KOPT-K1 (cell line): ENCODE measurements at regions not wholly inside any gene's neighbourhood (a gene's known extent, or its start where the extent isn't known, plus 50 kb on each side); places are given as distances from the start of the nearest gene placed in this dataset.
"Not testable (repeated sequence)": the region's sequence is repeated elsewhere in the genome, so short reads cannot be mapped to it uniquely, and the experiment has no call there.

Source experiments
- H3K27ac ChIP-seq: fragments of 200-600 bp; sonication (generic); 2 replicates; pipeline ENCODE4 v1.5.1; 2016; ENCODE audit warnings: antibody characterized with exemption, mild to moderate bottlenecking, low read depth, low read length; ENCODE audit not compliant: poor library complexity, severe bottlenecking
- H3K36me3 ChIP-seq: fragments of 200-600 bp; sonication (generic); 2 replicates; pipeline ENCODE4 v1.5.1; 2017; ENCODE audit warnings: antibody characterized with exemption, mild to moderate bottlenecking, low read length, moderate library complexity; ENCODE audit not compliant: insufficient read depth
- H3K9me3 ChIP-seq: fragments of 200-600 bp; sonication (generic); 2 replicates; pipeline ENCODE4 v1.5.1; 2017; ENCODE audit warnings: antibody characterized with exemption, low read length, mild to moderate bottlenecking; ENCODE audit not compliant: insufficient read depth, poor library complexity, severe bottlenecking

DNA sequence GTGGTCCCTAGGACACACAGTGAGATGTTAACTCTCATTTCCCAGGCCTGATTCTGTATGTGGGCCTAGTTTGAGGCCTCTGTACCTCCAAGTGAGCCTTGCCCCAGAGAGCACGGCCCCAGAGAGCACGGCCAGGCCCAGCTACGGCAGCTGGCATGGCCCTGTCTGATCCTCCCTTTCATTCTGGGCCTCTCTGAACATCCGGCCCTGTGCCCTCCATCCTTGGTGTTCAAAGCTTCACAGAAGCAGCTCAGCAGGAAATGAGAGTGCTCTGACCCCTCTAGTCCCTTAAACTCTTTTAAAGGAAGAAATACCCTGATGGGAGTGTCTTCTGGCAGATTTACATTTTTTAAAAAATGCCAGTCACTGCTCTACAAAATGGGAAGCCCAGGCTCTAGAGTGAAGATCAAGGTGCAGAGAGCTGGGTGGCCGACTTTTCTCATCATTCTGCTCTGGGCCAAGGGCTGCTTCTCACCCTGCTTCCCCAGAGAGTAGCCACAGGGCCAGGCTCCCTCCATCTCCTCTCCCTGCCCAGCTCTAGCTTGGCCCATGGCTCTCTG is 171.9 kb downstream of the RPS24 start:
- no peaks in the 10 kb centered on the region for H3K36me3 ChIP-seq
- peak overlapping the region; percentile 36 for H3K27ac ChIP-seq
- no peaks in the 10 kb centered on the region for H3K9me3 ChIP-seq

DNA sequence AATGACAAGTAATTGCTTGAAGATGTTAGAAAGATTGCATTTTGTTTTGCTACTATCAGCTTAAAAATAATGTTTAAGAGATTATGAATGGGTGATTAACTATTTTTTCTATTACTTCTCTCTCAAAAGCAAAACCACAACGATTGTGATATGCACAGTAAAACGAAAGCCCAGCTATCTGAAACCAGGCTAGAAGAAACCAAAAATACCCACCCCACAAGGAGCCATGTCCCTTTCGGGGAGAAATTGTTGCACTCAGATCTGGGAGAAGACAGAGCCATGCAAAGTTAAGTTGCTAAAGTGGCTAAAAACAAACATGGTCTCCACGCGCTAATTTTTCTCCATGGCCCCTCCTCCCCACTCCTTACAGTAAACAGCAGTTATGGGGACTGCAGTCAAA is 173.6 kb downstream of the RPS24 start:
- Histone ChIP-seq H3K27ac (no peak overlapping the region), H3K36me3 (no peaks in the 10 kb centered on the region), H3K9me3 (no peaks in the 10 kb centered on the region)

DNA sequence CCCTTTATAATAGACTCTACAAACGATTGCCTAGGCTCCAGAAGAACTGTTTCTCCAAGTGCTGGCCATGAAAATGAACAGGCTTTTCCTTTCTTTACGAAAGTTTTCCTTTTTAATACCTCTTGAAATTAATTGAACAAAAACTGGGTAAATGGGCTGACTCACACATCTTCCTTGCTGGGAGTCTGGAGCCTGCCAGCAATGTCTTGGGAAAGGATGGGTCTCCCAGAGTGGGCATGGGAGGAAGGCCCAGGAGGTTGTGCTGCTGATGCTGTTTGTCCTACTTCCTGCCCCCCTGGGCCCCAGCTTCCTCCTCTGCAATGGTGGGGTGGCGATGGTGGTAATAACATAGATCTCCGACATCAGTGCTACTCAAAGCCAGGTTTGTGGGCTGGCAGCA is 174.1 kb downstream of the RPS24 start:
- no peaks in the 10 kb centered on the region for H3K9me3 ChIP-seq
- H3K36me3 ChIP-seq: no peaks in the 10 kb centered on the region
- H3K27ac ChIP-seq: no peak overlapping the region

DNA sequence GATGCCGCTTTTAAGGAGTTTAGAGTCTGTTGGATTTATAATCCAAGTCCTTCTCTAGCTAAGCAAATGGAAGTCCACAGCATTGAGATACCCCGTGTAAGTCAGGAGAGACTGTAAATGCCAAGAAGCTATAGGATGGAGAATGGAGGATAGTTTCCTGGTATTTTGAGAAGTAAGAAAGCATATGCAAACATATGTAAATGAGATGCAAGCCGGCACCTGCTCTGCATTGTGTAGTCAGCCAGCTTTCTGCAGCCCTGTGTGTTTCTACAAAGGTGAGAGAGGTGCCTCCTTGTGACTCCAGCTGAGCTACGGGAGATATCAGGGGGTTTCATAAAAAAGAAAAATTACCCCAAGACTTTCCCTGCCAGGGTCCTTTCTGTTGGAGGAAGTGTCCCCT is 176.3 kb downstream of the RPS24 start:
- H3K9me3 ChIP-seq: no peaks in the 10 kb centered on the region
- no peaks in the 10 kb centered on the region for H3K36me3 ChIP-seq
- H3K27ac ChIP-seq: no peak overlapping the region

DNA sequence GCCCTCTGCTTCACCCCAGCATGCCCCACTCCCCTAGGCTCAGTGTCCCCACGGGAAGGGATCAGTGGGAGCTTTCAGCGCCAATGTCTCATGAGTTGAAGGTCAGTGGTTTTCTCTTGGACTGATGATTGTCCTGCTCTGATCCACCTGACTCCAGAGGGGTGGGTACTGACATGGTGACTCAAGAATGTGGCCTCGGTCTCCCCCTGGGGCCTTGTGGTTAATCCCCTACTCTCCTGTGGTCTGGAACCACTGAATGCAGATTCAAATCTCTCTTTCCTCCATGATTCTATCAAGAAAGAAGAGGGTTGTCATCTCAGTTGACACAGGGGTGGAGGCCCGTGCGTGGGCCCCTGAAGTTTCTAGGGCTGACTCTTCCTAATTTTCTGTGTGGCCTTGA is 176.9 kb downstream of the RPS24 start:
- Histone ChIP-seq H3K36me3 (no peaks in the 10 kb centered on the region), H3K9me3 (no peaks in the 10 kb centered on the region), H3K27ac (no peak overlapping the region)

DNA sequence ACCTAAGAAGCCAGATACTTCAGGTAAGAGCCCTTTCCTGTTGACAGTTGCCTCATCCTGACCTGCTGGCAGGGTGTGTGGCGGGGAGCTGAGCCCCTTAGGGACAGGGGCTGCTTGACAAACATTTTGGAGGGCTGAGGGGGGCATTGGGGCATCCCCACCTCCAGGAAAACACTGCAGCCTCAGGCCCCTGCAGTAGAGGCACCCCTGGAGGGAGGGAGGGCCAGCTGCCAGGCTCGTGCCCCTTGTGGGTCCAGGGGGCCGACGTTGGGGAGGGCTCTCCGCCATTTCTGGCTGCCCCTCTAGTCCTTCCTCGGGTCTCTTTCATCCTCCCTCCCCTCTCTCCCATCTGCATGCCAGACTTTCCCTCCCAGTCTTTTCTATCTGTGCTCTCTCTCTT is 177.3 kb downstream of the RPS24 start:
- Histone ChIP-seq H3K36me3 (no peaks in the 10 kb centered on the region), H3K9me3 (no peaks in the 10 kb centered on the region), H3K27ac (no peak overlapping the region)

DNA sequence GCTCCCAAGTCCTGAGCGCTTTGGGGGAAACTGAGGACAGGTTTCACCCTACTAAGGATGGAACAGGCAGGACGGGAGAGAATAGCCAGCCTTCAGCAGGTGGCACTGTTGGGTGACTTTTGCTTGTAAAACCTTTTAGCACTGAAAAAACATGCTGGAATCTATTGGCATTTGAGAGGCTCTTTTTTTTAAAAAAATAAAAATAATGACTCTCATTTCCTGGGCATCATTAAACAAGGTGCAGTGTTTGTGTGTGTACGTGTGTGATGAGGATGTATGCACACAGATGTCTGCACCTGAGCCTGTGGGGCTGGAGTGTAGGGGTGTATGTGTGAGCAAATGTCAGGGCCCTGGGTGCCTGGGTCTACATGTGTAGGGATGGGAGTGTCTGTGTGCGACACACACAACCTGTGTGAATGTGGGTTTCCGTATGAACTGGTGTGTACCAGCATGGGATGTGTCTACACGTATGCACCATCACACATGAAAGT is 177.9 kb downstream of the RPS24 start:
- Histone ChIP-seq H3K27ac (no peak overlapping the region), H3K9me3 (no peaks in the 10 kb centered on the region), H3K36me3 (no peaks in the 10 kb centered on the region)

DNA sequence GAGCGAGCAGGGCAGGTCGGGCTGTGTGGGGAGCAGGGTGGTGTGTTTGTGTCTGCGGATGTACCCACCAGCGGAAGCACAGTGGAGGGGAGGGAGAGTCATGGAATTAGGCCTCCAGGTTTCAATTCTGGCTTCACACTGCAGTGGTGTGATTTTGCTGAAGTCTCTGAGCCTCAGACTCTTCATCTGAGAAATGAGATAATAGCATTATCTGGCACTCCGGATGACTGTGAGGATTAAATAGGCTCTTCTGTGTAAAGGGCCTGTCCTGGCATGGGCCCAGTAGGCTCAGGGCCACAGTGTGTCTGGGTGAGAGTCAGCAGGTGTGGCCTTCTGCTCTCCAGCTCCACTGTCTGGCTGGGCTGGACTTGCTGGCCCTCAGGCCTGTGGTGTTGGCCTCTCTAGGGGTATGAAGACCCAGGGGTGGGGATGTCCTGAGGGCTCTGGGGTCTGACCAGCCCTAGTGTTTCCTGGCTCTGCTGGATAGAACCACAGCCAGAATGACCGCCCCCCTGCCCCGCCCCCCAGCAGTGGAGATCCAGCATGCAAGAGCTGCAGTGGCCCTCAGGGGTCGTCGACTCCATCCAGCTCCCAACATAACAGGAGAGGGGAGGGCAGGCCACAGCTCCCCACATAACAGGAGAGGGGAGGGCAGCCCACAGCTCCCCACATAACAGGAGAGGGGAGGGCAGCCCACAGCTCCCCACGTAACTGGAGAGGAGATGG is 178.6 kb downstream of the RPS24 start:
- H3K9me3 ChIP-seq: no peaks in the 10 kb centered on the region
- H3K27ac ChIP-seq: no peak overlapping the region
- H3K36me3 ChIP-seq: no peaks in the 10 kb centered on the region

DNA sequence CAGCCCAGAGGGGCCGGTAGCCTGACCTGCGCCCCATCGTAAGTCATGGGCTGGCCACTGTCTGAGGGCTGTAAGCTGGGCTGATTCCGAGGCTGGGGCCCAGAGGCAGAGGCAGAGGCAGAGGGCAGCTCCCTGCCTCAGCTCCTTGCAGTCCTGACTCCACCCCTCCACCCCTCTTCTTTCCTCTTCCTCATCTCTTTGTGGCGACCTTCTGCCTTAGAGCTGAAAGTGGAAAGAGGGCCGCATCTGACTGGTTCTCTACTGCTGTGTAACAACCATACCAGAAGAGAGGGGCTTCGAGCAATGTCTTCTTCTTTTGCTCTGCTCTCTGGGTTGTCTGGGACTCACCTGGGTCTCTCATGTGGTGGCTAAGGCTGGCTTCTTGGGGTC is 179.1 kb downstream of the RPS24 start:
- Histone ChIP-seq H3K36me3 (no peaks in the 10 kb centered on the region), H3K9me3 (no peaks in the 10 kb centered on the region), H3K27ac (no peak overlapping the region)

DNA sequence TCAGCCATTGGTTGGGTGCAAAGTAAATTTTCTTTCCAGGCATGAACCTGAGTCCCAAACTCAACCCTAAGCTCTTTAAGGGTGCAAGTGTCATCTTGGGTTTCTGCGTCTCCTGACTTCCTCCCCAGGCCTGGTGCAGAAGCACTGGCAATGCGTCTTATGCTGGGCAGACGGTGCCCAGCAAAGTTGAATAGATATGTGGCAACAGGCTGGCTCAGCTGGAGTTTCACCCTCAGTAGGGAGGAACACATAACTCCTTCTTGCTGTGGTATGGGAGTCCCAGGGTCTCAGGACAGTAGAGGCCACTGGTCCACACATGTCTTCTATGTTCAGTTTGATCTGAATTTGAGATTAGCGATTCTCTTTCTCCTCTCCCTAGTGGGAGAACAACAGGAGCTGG is 181.3 kb downstream of the RPS24 start:
- no peak overlapping the region for H3K27ac ChIP-seq
- H3K9me3 ChIP-seq: peaks cover 3% of the 10 kb centered on the region
- no peaks in the 10 kb centered on the region for H3K36me3 ChIP-seq

DNA sequence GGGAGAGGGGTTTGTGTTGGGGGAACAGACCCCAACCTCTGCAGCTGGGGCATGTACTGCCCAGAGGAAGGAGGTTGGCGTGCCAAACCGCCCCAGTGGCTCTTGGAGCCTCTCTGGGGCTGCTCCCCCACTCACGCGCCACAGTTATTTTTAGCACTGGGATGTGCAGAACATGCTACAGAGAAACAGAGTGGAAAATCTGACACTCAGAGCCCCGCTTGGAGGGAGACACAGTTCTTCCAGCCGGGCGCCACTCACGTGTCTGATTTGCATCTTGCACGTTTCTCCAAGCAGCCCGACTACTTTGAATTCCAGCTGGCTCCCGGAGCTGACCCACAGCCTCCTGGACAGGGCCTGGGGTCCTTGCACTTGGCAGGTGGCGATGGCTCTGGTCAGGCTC is 182.0 kb downstream of the RPS24 start:
- H3K9me3 ChIP-seq: peaks cover 6% of the 10 kb centered on the region
- H3K36me3 ChIP-seq: no peaks in the 10 kb centered on the region
- H3K27ac ChIP-seq: no peak overlapping the region

DNA sequence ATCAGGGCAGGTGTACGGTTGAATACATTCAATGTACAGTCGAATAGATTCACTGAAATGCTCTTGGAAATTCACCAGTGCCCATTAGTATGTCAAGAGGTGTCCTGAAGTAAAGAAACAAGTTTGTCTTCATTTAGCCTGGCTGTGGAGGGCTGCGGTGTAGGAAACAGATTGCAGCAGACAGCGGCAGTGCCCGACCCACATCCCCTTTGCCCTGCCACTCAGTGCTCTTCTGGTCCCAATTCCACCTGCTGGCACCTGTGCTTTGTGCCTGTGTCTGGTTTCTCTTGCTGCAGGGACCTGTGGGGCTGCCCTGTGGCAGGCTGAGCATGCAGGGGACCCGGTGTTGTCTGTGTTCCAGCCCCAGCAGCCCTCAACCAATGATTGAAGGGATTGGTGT is 183.7 kb downstream of the RPS24 start:
- no peak overlapping the region for H3K27ac ChIP-seq
- H3K9me3 ChIP-seq: peaks cover 6% of the 10 kb centered on the region
- H3K36me3 ChIP-seq: no peaks in the 10 kb centered on the region

DNA sequence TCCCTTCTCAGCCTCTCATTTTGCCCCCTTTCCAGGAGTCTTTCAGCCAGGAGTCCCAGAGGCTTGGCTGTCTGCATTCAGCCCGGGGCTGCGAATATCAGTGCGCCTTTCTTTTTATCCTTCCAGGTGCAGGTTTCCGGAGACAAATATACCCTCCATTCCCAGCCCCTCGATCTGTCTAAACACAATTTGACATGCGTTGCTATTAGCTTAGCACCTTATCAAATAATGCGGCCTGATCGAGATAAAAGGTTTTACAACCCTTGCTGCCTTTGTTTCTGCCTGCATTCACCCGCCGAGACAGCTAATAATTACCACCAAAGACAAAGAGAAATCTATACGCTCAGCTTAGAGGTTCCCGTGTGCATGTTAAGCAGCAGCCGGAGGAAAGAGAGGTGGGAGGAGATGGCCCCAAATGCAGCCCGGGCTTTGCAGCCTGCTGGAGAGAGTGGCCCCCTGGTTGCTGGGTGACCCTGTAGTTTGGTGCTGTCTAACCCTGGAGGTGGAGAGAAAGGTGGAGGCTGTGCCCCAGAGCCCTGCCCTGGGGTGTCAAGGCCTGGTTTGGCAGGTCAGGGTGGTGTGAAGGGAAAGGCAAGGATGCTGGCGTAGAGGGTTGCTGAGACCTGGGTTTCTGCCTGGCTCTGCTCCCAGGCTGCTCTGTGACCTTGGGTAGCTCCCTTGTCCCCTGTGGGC is 185.3 kb downstream of the RPS24 start:
- H3K9me3 ChIP-seq: peaks cover 6% of the 10 kb centered on the region
- H3K27ac ChIP-seq: no peak overlapping the region

DNA sequence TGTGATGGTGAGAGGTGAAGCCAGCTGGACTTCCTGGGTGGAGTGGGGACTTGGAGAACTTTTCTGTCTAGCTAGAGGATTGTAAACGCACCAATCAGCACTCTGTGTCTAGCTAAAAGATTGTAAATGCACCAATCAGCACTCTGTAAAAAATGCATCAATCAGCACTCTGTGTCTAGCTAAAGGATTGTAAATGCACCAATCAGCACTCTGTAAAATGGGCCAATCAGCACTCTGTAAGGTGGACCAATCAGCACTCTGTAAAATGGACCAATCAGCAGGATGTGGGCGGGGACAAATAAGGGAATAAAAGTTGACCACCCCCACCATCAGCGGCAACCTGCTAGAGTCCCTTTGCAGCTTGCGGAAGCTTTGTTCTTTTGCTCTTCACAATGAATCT is 185.9 kb downstream of the RPS24 start:
- H3K27ac ChIP-seq, H3K36me3 ChIP-seq, H3K9me3 ChIP-seq: not testable (repeated sequence)

More for the DNA sequence above, 185.3 kb downstream of the RPS24 start:
- no peaks in the 10 kb centered on the region for H3K36me3 ChIP-seq

DNA sequence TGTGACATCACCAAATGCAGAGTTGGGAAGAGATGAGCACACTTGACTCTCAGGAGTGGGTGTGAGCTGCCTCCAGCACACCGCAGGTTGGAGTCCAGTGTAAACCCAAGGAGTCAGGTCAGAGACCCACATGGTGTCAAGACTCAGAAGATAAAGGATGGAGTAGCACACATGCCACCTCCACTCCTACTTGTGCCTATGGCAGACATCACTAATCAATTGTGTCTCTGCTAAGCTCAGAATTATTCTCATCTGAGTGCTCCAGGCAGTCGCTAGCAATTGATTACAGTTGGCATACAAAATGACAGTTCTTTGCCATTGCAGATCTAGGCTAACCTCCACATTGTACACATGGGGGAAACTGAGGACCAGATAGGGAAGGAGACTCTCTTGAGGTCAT is 187.1 kb downstream of the RPS24 start:
- no peaks in the 10 kb centered on the region for H3K36me3 ChIP-seq
- no peak overlapping the region for H3K27ac ChIP-seq
- H3K9me3 ChIP-seq: peaks cover 6% of the 10 kb centered on the region
